Stimulated activated CD4-positive, alpha-beta T cell treated with anti-CD3 and anti-CD28 coated beads, Interleukin-2, amount 100 ng/mL, for 48 hours (primary cell): ENCODE measurements at regions not wholly inside any gene's neighbourhood (a gene's known extent, or its start where the extent isn't known, plus 50 kb on each side); places are given as distances from the start of the nearest gene placed in this dataset.
"Not testable (repeated sequence)": the region's sequence is repeated elsewhere in the genome, so short reads cannot be mapped to it uniquely, and the experiment has no call there.

Experiments
- DNase-seq, 2 donors: peaks; one replicate each; pipeline ENCODE4 v3.0.0-alpha.2; 2020

DNA sequence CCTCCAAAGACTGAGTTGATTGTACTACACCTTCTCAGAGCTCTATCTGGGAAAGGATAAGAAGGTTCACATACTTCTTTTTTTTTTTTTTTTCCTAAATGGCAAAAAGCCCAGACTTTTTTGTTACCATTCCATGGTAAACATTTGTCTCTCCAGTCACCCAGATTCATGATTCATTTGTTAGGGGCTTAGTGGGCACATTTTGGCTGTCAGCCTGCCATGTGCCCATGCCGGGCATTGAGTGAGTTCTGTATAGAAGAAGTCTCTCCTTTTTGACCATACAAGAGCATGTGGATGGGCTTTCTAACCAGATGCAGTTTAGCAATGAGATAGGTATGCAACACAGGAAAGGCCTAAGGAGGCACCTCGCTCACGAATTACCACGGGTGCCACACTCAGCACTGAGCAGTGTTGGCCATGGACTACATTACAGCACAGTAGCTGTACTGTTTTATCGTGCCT, 447.5 kb upstream of the HSF2 start:
- DNase-seq, result no peak

DNA sequence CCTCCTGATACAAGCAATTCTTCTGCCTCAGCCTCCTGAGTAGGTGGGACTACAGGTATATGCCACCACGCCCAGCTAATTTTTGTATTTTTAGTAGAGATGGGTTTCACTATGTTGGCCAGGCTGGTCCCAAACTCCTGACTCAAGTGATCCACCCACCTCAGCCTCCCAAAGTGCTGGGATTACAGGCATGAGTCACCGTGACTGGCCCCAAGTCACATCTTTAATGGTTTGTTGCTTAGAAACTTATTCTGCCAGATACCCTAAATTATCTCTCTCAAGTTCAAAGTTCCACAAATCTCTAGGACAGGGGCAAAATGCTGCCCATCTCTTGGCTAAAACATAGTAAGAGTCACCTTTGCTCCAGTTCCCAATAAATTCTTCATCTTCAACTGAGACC, 444.1 kb upstream of the HSF2 start:
- not testable (repeated sequence) for DNase-seq

DNA sequence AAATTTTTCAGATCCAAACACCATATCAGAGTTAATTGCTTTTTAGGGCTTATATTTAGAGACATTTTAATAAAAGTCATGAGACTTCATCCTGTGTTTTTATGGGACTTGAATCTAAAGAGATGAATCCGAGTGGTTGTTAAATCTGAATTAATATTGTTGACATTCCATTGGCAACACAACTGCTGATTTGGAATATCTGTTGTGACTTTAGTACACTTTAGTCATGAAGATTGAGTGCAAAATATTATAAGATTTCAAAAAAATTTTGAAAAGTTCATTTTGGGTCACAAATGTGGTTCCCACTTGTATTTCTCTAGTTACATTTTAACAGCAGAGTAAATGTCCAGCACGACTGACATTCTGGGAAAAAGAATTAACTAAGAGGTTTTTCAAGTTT, 442.7 kb upstream of the HSF2 start:
- no peak for DNase-seq

DNA sequence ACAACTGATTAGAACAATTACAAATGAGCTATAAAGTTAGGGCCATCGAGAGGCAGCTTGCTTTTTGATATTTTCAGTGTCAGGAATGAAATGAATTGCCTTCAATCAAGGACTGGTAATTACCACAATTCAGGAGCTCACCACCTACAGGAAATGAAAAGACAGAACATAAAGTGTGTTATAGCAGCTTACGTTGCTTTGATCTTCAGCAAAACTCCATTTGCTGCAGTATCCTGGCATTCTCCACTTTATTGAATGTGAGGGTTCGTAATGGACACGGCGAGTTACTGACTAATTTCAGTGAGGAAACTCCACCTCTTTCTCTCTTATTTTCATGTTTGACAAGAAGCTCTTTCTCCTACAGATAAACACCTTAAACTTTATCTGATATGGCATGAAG, 440.0 kb upstream of the HSF2 start:
- no peak for DNase-seq

DNA sequence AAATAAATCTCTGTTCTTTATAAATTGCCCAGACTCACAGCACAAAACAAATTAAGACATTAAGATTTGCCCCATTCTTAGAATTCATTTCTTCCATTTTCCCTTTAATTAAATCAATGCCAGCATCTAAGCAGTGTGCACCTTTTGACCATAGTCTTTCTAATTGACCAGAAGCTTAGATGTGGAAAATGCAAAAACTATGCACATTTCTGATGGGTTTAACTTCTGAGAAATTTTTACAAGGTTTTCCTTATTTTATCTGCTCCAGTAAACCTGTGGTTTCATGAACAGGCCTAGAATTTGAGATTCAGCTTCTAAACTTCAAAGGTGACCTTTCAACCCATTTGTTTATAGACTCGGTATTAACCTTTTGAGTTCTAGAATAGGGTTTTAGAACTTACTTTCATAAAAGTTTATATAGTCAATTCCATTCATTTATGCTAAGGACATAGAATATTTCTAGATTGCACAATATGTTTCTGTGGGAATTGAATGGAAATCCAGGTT, 437.8 kb upstream of the HSF2 start:
- DNase-seq, result no peak

DNA sequence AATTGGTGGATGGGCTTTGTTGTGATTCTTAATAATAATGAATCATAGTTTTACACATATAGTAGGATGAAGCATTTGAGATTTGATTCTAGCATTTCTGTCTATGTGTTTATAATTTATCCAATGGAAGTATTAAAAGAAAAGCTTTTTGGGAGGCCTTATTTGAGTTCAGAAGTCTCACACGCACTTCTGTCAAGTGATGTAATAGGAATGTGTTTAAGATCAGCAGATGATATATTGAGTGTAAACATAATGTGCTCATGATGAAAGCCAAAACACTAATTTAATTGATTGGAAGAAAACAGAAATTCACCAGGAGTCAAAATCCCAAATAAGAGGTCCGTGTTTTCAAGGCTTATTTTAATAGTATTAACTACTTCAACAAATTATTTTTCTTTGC, 435.6 kb upstream of the HSF2 start:
- no peak for DNase-seq

DNA sequence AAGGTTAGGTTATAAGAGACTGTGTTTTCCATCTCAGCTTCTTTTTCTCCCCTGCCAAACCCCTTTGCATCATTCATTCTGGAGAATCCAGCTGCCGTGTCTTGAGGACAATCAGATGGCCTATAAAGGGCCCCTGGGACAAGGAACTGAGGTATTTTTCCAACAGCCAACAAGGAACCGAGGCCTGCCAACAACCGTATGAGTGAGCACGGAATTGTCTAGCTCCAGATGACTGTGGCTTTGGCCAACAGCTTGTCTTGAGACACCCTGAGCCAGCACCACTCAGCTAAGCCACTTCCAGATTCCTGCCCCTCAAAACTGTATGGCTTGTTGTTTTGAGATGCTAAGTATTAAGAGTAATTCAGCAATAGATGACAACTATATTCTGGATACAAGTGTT, 433.7 kb upstream of the HSF2 start:
- no peak for DNase-seq

DNA sequence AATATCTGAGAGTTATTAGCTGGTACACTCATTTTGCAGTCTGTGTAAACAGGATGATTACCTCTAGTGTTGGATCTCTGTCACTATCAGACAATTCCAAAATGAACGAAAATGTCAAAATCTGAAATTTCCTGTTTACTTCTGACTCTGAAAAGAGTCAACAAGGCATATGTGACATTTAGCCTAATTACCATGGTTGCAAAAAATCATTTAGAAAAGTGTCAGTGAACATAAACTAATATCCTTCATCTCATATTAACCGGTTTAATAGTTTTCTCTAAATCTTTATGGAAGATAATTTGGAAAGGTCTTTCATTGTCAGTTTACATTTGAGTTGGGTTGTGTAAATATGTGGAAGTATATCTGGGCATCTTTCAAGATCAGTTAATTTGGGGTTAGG, 431.8 kb upstream of the HSF2 start:
- DNase-seq, result no peak

DNA sequence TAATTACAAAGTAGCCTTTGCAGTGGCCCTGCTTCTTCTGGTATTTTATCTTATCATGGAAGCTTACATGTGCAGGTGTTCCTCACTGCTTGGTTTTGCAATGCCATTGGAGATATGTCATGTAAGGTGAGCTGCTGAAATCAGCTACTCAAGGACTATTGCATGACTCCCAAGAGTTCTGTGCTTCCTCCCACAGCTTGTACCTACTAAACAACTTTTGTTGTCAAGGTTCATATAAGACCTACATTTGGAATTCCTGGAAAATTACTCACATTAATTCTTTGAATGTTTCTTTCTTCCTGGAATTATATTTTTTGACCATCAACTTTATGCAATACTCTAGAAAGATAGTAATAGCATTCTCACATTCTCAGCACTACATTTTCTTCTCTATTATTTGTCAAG, 427.5 kb upstream of the HSF2 start:
- DNase-seq, result no peak

DNA sequence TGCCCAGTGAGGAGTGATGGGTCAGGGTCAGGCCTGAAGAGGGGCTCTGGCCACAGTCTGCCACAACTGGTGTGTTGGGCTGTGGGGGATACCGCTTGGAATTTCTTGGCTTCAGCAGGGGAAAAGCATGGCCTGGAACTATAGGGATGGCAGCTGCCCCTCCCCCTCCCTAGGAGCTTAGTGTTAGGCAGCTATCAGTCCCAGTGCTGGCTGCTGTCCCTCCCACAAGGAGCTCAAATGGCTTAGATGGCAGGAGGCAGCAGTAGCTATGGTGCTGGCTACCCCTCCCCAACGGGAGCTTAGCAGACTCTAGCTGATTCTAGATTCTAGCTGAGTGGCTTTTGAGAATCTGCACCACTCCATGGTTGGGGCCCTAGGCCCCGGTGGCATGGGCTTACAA, 414.5 kb upstream of the HSF2 start:
- DNase-seq, result no peak

DNA sequence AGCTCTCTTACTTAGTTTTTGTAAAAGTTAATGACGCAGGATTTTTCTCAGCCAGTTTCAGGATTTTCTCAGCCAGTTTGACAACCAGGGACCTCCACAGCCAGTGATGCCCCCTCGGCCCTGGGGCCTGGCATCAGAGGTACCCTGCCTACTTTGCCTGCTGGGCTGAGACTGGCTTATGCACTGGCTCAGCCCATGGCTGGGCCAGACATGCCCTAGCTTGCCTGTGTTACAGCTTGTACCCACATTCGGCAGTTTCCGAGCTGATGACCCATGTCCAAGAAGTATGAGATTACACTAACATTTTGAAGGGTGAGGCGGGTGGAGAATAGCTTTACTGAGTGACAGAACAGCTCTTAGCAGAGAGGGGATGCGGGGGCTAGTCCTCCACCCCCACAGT, 406.1 kb upstream of the HSF2 start:
- DNase-seq, result no peak

DNA sequence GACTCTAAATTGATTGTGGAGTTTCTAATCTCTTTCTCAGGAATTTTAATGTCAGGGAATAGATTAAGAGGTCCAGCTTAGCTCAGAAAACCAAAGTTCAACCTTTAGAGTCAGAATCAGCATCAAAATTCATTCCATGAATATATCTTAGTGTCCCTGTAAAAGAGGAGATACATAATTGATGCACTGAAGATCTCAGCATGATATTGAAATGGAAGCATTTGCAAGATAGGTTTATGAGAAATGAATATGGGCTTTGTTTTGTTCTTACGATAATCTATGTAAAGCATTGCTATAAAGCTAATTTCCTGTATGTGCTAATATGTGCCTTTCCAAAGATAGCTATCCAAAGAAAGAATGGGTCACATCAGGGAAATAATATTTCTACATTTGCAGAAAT, 404.5 kb upstream of the HSF2 start:
- no peak for DNase-seq

DNA sequence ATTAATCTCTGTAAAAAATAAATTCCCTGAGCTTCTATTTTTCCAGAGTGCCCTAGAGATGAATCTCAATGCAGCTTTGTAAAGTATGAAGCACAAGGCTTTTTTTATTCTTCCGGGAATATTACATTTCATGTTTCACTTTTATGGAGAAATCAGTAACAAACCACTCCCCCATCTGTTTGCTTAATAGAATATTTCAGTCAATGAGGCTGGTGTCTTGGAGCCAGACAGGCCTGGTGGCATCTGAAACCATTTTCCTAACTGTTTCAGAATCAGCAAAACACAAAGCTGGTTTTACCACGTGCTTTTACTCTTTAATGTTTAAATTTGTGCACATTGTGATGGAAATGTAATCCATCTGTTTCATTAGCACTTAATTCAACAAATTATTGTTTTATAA, 400.8 kb upstream of the HSF2 start:
- no peak for DNase-seq

DNA sequence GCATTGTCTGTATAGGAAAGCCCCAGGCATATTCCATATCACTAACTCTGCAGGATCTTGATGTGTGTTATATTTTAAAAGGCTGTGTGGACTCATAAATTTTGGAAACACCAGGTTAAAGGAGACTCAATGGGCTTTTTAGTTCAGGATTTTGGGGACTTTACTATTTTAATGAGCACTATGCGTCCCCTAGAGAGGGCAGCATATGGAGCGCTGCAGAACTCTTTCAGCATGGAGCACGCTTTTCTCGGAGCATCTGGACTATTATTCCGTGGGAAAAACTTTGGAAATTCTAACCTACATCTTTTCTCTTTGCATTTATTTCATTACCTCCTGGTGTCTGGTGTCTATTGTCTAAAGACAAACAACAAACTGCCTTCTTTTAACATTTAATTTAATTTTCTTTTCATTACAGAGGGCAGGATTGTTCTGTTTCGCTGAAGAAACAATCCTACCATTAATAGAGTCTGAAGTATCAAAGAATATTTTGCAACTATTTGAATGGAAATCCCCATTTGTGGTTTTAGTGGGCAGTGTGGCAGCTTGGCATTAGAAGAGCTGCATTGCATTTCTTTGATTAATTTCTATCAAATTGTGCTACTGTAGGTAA, 399.9 kb upstream of the HSF2 start:
- DNase-seq, result no peak

DNA sequence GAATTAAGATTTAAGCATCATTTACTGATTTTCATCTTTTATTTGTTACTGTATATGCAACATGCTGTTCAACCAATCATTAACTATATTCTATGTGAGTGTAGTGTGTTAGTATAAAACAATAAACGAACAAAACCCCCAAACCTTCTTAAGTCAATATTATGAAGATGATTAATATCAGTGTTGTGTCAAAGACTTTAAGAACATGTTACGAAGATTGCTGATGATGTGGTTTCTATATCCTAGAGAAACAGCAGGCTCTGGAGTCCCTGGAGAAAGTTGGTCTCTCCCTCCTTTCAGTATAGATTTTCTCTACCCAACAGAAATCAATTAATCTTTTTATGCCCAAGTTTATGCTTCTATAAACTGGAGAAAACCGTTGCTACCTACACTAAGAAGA, 393.8 kb upstream of the HSF2 start:
- DNase-seq, result no peak

DNA sequence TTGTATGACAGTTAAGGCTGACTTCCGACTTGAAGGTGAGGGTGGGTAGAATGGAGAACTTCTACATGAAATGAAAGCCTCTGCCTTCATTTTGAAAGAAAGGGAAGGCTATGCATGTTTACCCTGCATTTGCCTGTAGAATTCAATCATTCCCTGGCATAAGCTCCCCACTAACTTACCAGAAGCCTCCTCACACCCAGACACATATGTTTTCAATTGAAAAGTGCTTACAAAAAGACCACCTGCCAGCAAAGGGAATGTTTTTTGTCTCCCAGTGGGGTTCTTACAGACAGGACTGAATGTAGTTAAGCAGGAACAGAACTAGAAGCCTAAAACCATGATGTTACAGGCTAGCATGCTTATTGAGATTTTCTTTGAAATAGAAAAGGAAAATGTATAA, 392.1 kb upstream of the HSF2 start:
- DNase-seq, result no peak

DNA sequence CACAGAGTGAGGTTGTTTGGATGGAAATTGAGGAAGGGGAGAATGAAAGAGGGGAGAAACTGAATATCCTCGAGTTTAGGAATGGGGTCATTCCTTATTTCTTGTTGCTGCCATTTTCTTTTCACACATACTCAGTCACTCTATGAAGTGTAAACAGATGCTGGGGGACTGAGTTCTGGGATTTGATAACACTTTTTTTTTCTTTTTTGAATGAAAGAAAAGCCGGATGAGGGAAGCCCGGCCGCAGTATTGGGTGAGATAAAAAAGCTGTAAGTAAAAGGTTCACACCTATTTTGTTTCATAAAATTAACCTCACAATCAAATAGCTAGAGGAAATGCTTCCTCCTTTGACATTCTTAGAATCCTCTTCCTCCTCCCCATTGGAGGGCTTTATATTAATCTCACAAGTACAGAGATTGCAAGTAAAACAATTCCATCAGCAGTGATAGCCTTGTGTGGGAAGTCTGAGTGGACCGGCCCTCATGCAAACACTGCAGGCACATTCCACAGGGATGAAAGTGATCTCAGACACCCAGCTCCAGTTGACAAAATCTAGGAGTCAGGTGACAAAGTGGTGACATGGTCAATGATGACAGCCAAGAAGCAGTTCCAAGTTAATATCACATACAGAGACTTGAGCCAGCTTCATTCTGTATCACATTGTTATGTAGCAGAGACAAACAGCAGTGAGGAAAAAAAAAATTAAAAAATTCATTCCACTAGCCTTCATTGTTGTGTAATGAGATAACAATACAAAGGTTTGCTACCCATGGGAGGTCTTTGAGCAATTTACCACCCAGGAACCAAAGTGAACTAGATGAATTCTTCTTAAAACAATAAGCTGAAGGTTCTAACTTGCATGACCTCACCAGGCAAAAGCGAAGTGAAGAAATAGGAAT, 391.1 kb upstream of the HSF2 start:
- DNase-seq, result no peak

DNA sequence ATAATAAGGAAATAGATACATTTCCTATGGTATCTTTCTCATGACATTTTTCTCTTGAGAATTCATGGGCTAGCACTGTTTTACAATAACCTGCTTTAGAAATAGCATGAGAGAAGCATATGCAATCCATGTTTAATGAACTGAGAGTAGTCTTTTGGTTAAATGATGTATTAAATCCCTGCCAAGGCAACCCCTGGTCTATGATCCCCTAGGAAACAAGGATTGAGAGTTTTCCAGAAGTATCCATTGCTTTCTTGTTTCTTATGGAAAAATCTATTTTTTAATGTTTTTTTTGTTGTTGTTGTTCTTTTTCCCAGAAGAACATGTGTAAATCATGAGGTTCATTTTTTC, 390.5 kb upstream of the HSF2 start:
- DNase-seq, result no peak

DNA sequence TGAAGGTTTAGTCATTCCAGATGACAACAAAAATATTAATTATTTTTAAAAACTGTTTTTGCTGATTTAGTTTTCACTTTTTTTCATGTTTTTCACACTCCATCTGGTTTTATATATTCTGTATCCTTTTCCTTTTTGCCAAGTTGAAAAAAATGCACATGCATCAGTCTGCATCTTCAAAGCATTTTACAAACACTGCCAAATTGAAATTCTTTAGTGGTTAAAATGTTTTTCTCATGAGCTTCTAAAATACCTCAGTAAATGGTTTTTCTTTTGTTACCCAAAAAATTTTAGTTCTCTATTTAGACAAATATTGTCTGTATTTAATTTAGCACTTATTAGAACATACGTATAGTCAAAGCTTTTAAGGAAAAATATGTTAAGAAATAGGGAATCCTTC, 386.9 kb upstream of the HSF2 start:
- no peak for DNase-seq

DNA sequence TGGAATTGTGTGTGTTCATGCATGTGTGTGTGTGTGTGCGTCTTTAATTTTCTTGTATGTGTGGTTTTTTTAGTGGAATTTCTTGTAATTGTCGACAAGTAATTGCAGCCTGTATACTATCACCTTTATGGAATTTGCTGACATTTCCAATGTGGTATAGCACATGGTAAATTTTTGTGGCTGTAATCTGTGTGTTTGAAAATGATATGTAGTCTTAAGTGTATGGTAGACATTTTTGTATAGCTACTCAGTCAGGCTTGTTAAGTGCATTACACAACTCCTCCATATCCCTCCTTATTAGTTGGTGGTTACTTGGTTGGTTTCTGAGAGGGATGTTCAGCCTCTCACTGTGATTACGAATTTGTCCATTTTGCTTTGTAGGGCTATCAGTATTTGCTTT, 384.5 kb upstream of the HSF2 start:
- DNase-seq, result no peak

DNA sequence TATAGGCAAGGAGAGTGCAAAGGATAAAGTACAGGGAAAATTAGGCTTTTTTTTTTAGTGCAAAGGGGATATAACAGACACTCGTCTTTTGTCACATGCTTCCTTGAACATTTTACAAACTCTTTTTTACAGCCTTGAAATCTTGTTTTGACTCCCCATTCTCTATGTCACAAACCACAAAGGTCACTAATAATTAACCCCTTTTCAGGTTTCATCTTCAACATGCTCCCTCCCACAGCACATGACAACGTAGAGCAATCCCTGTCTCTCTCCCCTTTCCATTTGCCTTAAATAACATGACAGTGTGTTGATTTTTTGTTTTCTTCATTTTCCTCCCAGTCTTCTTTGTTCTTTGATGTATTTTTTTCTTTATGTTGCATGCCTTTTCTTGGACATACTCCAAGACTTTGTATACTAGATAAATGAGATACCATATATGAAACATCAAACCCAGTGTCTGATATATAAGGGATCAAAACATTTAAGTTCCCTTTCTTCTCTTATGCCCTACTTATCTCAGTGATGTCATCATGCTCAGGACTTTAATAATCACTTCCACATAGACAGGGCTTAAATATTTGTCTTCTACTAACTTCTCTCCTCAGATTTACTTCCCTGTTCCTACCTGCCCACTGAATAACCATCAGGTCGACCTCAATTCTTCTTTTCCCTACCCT, 378.7 kb upstream of the HSF2 start:
- no peak for DNase-seq

DNA sequence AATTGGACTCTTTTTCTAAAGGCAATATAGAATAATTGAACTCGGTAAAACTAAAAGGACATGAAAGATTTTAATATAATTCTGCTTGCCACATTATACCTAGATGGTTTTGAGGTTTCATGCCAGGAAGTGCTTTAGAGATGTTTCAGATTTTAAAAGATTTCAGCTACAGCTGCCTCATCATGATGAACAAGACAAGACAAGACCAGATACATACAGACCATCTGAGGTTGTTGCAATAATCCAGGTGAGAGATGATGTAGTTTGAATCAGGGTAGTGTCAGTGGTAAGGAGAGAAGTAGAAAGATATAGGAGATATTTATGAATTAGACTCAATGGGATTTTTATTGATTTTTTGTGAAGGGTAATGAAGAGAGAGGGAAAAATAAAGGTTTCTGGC, 374.3 kb upstream of the HSF2 start:
- no peak for DNase-seq

DNA sequence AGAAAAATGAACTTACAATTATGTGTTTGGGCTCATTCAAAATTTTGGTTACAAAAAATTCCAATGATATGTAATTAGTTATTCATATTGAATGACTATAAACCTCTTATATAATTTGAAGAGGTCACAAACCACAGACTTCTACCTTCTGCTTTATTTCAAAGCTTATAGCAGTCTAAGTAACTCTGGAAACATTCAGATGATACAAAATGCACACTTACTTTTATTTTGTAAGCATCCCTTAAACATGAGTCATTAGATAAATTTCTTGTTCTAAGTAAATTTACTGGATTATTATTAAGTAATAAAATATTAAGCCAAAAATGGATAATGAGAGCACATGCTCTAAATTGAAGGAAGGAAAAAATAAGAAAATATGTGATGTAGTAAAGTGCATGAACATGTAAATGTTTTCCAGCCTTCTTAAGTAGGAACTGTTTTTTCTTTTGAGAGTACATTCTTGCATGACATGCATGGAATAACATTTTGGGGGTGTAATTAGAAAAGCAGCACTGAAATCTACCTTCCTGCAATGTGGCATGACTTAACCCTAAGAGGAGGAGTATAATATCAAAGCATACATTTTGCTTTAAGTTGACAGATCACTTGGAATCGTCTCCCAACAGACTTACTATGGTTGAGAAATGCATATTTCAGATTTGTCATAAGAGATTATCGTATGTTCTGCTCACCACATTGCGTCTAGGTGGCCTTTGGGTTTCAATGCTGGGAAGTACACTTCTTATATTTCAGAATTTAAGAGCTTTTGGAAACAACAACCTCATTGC, 372.7 kb upstream of the HSF2 start:
- no peak for DNase-seq
